Right atrium auricular region (tissue), 2 donors: ENCODE measurements at regions not wholly inside any gene's neighbourhood (a gene's known extent, or its start where the extent isn't known, plus 50 kb on each side); places are given as distances from the start of the nearest gene placed in this dataset.

Source experiments
- DNase-seq: peaks from one replicate; pipeline ENCODE4 v3.0.0-alpha.2; 2019; ENCODE audit warnings: low spot score
- H3K27ac ChIP-seq, 2 donors: fragments of 200-600 bp; sonication (generic); 1 replicate in 1 of 2; 2 replicates in 1 of 2; pipeline ENCODE4 v1.5.1; 2016 to 2019
- H3K27me3 ChIP-seq, 2 donors: fragments of 200-600 bp; sonication (generic); one replicate each; pipeline versions ENCODE4 v1.5.1 to v1.6.0; 2017 to 2019
- H3K36me3 ChIP-seq: fragments of 200-600 bp; sonication (generic); one replicate; pipeline ENCODE4 v1.5.1; 2016
- H3K4me1 ChIP-seq, 2 donors: fragments of 200-600 bp; sonication (generic); one replicate each; pipeline versions ENCODE4 v1.5.1 to v1.6.0; 2017 to 2019
- H3K4me3 ChIP-seq, 2 donors: fragments of 200-600 bp; sonication (generic); 1 replicate in 1 of 2; 2 replicates in 1 of 2; pipeline ENCODE4 v1.5.1; 2017 to 2019; ENCODE audit warnings: mild to moderate bottlenecking in 1 of 2, moderate library complexity in 1 of 2
- H3K9me3 ChIP-seq, 2 donors: fragments of 200-600 bp; sonication (generic); one replicate each; pipeline ENCODE4 v1.5.1; 2019
- TF ChIP-seq, protein P1 (sequence below), 2 donors: fragments of 200-600 bp; sonication (generic); IDR thresholded peaks; one replicate each; pipeline ENCODE4 v1.5.1; 2019; ENCODE audit warnings: antibody characterized with exemption in 2 of 2

GRCh38 chr4:182150645-182151044 is 92.6 kb upstream of the TENM3 start:
- Histone ChIP-seq H3K36me3 (no peaks in the 10 kb centered on the region), H3K4me3 (no peak overlapping the region), H3K4me1 (no peaks in the 10 kb centered on the region), H3K9me3 (no peaks in the 10 kb centered on the region), H3K27me3 (peaks cover 0 to 3% of the 10 kb centered on the region in 2 donors), H3K27ac (no peak overlapping the region)
- DNase-seq: no peak
- TF ChIP-seq, protein P1, sequence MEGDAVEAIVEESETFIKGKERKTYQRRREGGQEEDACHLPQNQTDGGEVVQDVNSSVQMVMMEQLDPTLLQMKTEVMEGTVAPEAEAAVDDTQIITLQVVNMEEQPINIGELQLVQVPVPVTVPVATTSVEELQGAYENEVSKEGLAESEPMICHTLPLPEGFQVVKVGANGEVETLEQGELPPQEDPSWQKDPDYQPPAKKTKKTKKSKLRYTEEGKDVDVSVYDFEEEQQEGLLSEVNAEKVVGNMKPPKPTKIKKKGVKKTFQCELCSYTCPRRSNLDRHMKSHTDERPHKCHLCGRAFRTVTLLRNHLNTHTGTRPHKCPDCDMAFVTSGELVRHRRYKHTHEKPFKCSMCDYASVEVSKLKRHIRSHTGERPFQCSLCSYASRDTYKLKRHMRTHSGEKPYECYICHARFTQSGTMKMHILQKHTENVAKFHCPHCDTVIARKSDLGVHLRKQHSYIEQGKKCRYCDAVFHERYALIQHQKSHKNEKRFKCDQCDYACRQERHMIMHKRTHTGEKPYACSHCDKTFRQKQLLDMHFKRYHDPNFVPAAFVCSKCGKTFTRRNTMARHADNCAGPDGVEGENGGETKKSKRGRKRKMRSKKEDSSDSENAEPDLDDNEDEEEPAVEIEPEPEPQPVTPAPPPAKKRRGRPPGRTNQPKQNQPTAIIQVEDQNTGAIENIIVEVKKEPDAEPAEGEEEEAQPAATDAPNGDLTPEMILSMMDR (IDR thresholded peaks at IDR 0.05): no peak

- no peak overlapping the region for H3K27ac ChIP-seq
- no peaks in the 10 kb centered on the region for H3K4me1 ChIP-seq
- no peak overlapping the region for H3K4me3 ChIP-seq
- H3K36me3 ChIP-seq: no peaks in the 10 kb centered on the region
- no peaks in the 10 kb centered on the region for H3K9me3 ChIP-seq
- H3K27me3 ChIP-seq: no peaks in the 10 kb centered on the region
- TF ChIP-seq, protein P1 (IDR thresholded peaks at IDR 0.05): no peak
- no peak for DNase-seq
Measured at GRCh38 chr4:182155806-182156205, 87.4 kb upstream of the TENM3 start.

DNA sequence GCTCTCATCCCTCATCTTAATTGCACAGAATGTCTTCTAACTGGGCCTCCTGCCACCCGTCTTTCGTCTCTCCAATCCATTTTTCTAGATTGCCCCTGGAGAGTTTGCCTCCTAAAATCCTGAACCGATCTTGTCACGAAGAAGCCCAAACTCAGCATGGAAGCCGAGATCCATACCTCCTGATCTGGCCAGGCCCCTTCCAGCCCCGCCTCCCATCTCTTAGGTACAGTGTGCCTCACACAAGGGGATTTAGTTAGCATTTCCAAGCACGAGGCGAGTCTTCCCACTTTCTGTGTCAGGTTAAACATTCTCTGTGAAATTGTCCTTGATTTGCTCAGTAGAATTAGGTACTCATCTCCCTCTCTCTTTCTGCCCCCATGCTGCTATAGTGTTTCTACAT is 80.0 kb upstream of the TENM3 start:
- Histone ChIP-seq H3K4me1 (no peaks in the 10 kb centered on the region), H3K4me3 (no peak overlapping the region), H3K27me3 (no peaks in the 10 kb centered on the region), H3K9me3 (no peaks in the 10 kb centered on the region), H3K27ac (no peak overlapping the region), H3K36me3 (no peaks in the 10 kb centered on the region)
- TF ChIP-seq, protein P1 (IDR thresholded peaks at IDR 0.05): no peak
- no peak for DNase-seq

- H3K27ac ChIP-seq: no peak overlapping the region
- H3K27me3 ChIP-seq: no peaks in the 10 kb centered on the region
- no peak overlapping the region for H3K4me3 ChIP-seq
- H3K4me1 ChIP-seq: no peaks in the 10 kb centered on the region
- H3K9me3 ChIP-seq: no peaks in the 10 kb centered on the region
- no peaks in the 10 kb centered on the region for H3K36me3 ChIP-seq
- TF ChIP-seq, protein P1 (IDR thresholded peaks at IDR 0.05): no peak
- DNase-seq: no peak
Measured at GRCh38 chr4:182169572-182169971, 73.6 kb upstream of the TENM3 start.

GRCh38 chr4:182169987-182170386 is 73.2 kb upstream of the TENM3 start:
- no peaks in the 10 kb centered on the region for H3K27me3 ChIP-seq
- no peaks in the 10 kb centered on the region for H3K36me3 ChIP-seq
- TF ChIP-seq, protein P1 (IDR thresholded peaks at IDR 0.05): no peak
- H3K4me1 ChIP-seq: no peaks in the 10 kb centered on the region
- no peaks in the 10 kb centered on the region for H3K9me3 ChIP-seq
- H3K4me3 ChIP-seq: no peak overlapping the region
- no peak for DNase-seq
- no peak overlapping the region for H3K27ac ChIP-seq

GRCh38 chr4:182170417-182170935 is 72.7 kb upstream of the TENM3 start:
- H3K36me3 ChIP-seq: no peaks in the 10 kb centered on the region
- no peaks in the 10 kb centered on the region for H3K9me3 ChIP-seq
- no peak overlapping the region for H3K4me3 ChIP-seq
- no peak for DNase-seq
- H3K27me3 ChIP-seq: no peaks in the 10 kb centered on the region
- TF ChIP-seq, protein P1 (IDR thresholded peaks at IDR 0.05): no peak
- H3K4me1 ChIP-seq: no peaks in the 10 kb centered on the region
- no peak overlapping the region for H3K27ac ChIP-seq
